ENCODE measurements at regions not wholly inside any gene's neighbourhood (a gene's known extent, or its start where the extent isn't known, plus 50 kb on each side); places are given as distances from the start of the nearest gene placed in this dataset.

DNA sequence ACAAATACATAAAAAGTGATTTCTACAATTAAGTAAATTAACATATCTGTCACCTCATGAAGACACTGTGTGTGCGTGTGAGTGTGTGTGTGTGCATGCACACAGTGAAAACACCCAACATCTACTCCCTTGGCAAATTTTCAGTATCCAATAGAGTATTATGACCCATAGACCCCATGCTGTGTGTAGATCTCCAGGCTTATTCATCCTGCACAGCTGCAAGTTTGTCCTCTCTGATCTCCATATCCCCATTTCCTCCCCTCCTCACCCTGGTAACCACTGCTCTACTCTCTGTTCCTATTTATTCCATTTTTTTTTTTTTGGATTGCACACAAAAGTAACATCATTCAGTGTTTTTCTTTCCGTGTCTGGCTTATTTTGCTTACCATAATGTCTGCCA lies 391.0 kb downstream of the SOX11 start:
- TF ChIP-seq, protein P1, sequence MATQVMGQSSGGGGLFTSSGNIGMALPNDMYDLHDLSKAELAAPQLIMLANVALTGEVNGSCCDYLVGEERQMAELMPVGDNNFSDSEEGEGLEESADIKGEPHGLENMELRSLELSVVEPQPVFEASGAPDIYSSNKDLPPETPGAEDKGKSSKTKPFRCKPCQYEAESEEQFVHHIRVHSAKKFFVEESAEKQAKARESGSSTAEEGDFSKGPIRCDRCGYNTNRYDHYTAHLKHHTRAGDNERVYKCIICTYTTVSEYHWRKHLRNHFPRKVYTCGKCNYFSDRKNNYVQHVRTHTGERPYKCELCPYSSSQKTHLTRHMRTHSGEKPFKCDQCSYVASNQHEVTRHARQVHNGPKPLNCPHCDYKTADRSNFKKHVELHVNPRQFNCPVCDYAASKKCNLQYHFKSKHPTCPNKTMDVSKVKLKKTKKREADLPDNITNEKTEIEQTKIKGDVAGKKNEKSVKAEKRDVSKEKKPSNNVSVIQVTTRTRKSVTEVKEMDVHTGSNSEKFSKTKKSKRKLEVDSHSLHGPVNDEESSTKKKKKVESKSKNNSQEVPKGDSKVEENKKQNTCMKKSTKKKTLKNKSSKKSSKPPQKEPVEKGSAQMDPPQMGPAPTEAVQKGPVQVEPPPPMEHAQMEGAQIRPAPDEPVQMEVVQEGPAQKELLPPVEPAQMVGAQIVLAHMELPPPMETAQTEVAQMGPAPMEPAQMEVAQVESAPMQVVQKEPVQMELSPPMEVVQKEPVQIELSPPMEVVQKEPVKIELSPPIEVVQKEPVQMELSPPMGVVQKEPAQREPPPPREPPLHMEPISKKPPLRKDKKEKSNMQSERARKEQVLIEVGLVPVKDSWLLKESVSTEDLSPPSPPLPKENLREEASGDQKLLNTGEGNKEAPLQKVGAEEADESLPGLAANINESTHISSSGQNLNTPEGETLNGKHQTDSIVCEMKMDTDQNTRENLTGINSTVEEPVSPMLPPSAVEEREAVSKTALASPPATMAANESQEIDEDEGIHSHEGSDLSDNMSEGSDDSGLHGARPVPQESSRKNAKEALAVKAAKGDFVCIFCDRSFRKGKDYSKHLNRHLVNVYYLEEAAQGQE (IDR thresholded peaks at IDR 0.05; ENCODE audit: insufficient read depth in 1 of 2, low read depth in 2 of 2, low read length in 2 of 2): no peak
- no peak for TF ChIP-seq POLR2AphosphoS5 (IDR thresholded peaks at IDR 0.05; ENCODE audit: low read depth, low read length)
- TF ChIP-seq FOXP2 (optimal IDR thresholded peaks at IDR 0.05; ENCODE audit: borderline replicate concordance, extremely low read depth, extremely low read length, insufficient read depth): no peak
- no peak for TF ChIP-seq SIN3A (IDR thresholded peaks at IDR 0.05; ENCODE audit: borderline replicate concordance, insufficient read depth, low read length)
- no peak for TF ChIP-seq TAF1 (IDR thresholded peaks at IDR 0.05; ENCODE audit: borderline replicate concordance, insufficient read depth, low read length)

DNA sequence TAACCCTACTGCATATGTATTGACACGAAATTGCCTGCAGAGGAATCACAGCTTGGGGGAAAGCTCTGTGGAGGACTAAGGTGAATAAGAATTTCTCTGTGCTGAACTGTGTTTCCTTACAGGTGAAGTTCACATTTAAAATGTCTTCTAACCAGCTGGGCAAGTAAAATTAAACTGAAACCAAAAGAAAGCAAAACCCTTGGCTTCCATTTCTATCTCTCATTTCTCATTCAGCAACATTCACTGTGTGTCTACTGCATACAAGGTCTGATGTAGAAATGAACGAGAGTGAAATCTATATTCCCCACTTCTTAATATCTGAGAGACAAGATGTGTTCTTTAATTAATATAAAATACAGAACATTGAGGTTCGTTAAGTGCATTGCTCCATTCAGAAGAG lies 397.3 kb downstream of the SOX11 start:
- TF ChIP-seq TAF1 (IDR thresholded peaks at IDR 0.05; ENCODE audit: borderline replicate concordance, insufficient read depth, low read length) (no peak), SIN3A (IDR thresholded peaks at IDR 0.05; ENCODE audit: borderline replicate concordance, insufficient read depth, low read length) (no peak), FOXP2 (optimal IDR thresholded peaks at IDR 0.05; ENCODE audit: borderline replicate concordance, extremely low read depth, extremely low read length, insufficient read depth) (no peak), POLR2AphosphoS5 (IDR thresholded peaks at IDR 0.05; ENCODE audit: low read depth, low read length) (no peak)
- TF ChIP-seq, protein P1 (IDR thresholded peaks at IDR 0.05; ENCODE audit: insufficient read depth in 1 of 2, low read depth in 2 of 2, low read length in 2 of 2): no peak

DNA sequence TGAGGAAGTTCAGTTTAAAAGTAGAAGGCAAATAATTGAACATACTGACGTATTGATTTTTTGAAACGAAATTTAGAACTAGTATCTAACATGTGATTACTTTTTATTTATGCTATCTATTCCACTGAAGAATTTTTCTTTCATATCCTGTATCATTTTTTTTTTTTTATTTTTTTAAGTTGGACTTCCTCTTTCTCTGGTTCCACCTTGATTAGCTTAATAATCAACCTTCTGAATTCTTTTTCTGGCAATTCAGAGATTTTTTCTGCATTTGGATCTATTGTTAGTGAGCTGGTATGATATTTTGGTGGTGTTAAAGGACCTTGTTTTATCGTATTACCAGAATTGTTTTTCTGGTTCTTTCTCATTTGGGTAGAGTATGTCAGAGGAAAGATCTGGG lies 411.2 kb downstream of the SOX11 start:
- no peak for TF ChIP-seq POLR2AphosphoS5 (IDR thresholded peaks at IDR 0.05; ENCODE audit: low read depth, low read length)

DNA sequence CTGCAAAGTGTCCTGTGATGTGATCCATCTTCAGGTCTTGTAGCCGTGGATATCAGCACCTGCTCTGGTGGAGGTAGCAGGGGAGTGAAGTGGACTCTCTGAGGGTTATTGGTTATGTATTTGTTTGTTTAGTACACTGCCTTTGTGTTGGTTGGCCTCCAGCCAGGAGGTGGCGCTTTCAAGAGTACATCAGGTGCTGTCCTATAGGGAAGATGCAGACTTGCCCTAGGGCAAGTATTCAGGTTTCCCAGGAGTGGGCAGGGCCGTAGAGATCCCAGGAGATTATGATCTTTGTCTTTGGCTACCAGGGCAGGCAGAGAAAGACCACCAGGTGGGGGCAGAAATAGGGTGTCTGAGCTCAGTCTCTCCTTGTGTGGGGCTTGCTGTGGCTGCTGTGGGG lies 411.8 kb downstream of the SOX11 start:
- no peak for TF ChIP-seq FOXP2 (optimal IDR thresholded peaks at IDR 0.05; ENCODE audit: borderline replicate concordance, extremely low read depth, extremely low read length, insufficient read depth)
- TF ChIP-seq, protein P1 (IDR thresholded peaks at IDR 0.05; ENCODE audit: insufficient read depth in 1 of 2, low read depth in 2 of 2, low read length in 2 of 2): no peak
- no peak for TF ChIP-seq POLR2AphosphoS5 (IDR thresholded peaks at IDR 0.05; ENCODE audit: low read depth, low read length)
- TF ChIP-seq TAF1 (IDR thresholded peaks at IDR 0.05; ENCODE audit: borderline replicate concordance, insufficient read depth, low read length): no peak

DNA sequence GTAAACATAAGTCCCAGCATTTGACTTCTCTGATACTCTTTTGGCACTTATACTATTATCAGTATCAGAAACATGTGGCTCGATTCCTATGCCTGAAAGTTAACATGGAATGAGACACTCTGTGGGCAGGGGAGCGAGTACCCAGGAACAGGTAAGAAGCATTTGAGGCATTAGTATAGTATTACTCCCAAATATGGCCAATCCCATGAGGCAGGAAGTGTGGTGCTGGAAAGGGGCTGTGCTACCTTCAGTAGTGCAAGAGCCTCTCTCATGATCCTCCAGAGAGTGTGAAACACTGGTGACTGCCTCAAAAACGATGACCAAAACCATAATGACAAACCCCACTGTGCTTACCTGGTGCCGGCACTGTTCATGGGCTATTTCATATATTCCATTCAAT lies 415.1 kb downstream of the SOX11 start:
- TF ChIP-seq FOXP2 (optimal IDR thresholded peaks at IDR 0.05; ENCODE audit: borderline replicate concordance, extremely low read depth, extremely low read length, insufficient read depth) (no peak), SIN3A (IDR thresholded peaks at IDR 0.05; ENCODE audit: borderline replicate concordance, insufficient read depth, low read length) (no peak), TAF1 (IDR thresholded peaks at IDR 0.05; ENCODE audit: borderline replicate concordance, insufficient read depth, low read length) (no peak), POLR2AphosphoS5 (IDR thresholded peaks at IDR 0.05; ENCODE audit: low read depth, low read length) (no peak)
- TF ChIP-seq, protein P1 (IDR thresholded peaks at IDR 0.05; ENCODE audit: insufficient read depth in 1 of 2, low read depth in 2 of 2, low read length in 2 of 2): no peak

All from PFSK-1 (cell line).